ENCODE measurements at regions not wholly inside any gene's neighbourhood (a gene's known extent, or its start where the extent isn't known, plus 50 kb on each side); places are given as distances from the start of the nearest gene placed in this dataset.

DNA sequence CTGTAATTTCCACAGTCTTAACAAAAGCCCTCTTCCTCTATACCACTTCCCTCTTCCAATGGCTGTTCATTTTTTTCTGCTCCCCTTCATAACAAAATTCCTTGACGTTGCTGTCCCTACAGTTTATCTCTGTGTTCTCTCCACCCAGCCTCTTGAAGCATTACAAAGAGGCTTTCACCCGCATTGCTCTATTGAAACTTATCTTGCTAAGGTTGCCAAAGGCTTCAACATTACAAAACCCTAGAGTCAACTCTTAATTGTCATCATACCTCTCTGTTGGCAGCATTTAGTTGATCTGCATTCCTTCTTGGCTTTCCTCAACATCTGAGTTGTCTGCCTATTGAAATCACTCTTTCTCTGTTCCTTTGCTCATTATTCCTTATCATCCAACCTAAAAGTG, 1055.7 kb downstream of the JRKL start:
- TF ChIP-seq, protein P1, sequence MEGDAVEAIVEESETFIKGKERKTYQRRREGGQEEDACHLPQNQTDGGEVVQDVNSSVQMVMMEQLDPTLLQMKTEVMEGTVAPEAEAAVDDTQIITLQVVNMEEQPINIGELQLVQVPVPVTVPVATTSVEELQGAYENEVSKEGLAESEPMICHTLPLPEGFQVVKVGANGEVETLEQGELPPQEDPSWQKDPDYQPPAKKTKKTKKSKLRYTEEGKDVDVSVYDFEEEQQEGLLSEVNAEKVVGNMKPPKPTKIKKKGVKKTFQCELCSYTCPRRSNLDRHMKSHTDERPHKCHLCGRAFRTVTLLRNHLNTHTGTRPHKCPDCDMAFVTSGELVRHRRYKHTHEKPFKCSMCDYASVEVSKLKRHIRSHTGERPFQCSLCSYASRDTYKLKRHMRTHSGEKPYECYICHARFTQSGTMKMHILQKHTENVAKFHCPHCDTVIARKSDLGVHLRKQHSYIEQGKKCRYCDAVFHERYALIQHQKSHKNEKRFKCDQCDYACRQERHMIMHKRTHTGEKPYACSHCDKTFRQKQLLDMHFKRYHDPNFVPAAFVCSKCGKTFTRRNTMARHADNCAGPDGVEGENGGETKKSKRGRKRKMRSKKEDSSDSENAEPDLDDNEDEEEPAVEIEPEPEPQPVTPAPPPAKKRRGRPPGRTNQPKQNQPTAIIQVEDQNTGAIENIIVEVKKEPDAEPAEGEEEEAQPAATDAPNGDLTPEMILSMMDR (IDR thresholded peaks at IDR 0.05) = no peak
- TF ChIP-seq POLR2A (IDR thresholded peaks at IDR 0.05) = no peak
